Glomerular visceral epithelial cell (primary cell): ENCODE measurements at regions not wholly inside any gene's neighbourhood (a gene's known extent, or its start where the extent isn't known, plus 50 kb on each side); places are given as distances from the start of the nearest gene placed in this dataset.
"Not testable (repeated sequence)": the region's sequence is repeated elsewhere in the genome, so short reads cannot be mapped to it uniquely, and the experiment has no call there.

ENCODE experiments used
- DNase-seq: peaks from one replicate; pipeline ENCODE4 v3.0.0-alpha.2; 2016; ENCODE audit errors: extremely low spot score

- DNase-seq = not testable (repeated sequence)
Measured at GRCh38 chr6:133789449-133789848, 99.5 kb upstream of the TCF21 start.

DNA sequence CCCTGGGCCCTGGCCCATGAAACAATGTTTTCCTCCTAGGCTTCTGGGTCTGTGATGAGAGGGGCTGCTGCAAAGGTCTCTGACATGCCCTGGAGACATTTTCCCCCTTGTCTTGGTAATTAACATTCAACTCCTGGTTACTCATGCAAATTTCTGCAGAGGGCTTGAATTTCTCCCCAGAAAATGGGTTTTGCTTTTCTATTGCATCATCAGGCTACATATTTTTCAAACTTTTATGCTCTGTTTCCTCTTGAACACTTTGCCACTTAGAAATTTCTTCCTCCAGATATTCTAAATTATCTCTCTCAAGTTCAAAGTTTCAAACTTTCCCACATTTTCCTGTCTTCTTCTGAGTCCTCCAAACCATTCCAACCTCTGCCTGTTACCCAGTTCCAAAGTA lies 98.2 kb upstream of the TCF21 start:
- DNase-seq = not testable (repeated sequence)

GRCh38 chr6:133795051-133795450 lies 93.9 kb upstream of the TCF21 start:
- DNase-seq = not testable (repeated sequence)

GRCh38 chr6:133796235-133796634 lies 92.7 kb upstream of the TCF21 start:
- DNase-seq = no peak

GRCh38 chr6:133799043-133799442 lies 89.9 kb upstream of the TCF21 start:
- no peak for DNase-seq

- DNase-seq = no peak
Measured at GRCh38 chr6:133802861-133803260, 86.1 kb upstream of the TCF21 start.

DNA sequence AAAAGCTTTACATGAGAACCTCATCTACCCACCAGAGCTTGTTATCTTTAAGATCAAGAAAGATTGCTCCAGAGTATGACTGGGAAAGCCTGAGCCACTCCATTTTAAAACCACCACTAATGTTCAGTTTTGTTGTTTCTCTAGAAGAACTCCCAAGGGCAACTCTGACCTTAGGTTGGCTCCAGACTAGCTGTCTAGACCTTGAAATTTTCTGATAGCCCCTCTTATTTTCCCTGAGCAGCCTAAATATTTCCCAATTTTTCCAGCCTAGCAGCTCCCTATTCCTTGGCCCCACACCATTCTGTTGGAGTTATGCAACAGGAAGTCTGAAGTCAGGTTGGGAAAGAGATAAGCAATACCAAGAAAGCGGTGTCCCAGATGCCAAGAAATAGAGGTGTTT lies 84.6 kb upstream of the TCF21 start:
- no peak for DNase-seq

GRCh38 chr6:133805876-133806275 lies 83.0 kb upstream of the TCF21 start:
- no peak for DNase-seq

DNA sequence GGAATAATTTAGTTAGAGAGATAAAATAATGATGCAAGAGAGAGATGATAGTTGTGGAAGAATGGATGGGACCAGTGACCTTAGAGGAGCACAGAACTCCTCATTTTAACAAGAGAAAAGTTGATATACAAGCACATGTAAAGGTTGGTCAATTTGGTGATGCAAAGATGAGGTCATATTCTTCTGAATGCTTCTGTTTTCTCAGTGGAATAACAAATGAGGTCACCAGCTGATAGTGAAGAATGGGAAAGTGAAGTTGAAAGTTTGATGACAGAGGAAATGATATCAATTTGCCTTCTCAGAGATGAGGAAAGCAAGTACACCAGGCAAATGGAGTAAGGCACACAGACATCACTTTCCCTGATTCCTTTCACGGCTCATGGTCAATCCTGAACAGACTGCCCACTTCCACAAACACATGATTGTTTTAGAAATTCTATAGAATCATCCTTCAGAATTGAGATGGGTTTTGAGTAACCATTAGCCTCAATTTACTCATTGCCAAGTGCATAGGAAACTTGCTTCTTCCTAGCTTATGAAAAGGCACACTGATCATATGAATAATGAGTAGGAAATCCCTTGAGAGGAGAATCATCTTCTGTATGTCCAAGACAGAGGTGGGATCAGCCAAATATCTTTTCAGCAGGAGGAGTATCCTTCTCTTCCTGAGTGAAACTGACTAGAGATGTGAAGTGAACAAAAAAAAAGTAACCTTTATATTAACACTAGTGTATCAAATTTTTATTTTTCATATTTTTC lies 82.4 kb upstream of the TCF21 start:
- DNase-seq = no peak

GRCh38 chr6:133807501-133807900 lies 81.4 kb upstream of the TCF21 start:
- no peak for DNase-seq

GRCh38 chr6:133809406-133809805 lies 79.5 kb upstream of the TCF21 start:
- peak; percentile 22 for DNase-seq

GRCh38 chr6:133811557-133811956 lies 77.4 kb upstream of the TCF21 start:
- no peak for DNase-seq

DNA sequence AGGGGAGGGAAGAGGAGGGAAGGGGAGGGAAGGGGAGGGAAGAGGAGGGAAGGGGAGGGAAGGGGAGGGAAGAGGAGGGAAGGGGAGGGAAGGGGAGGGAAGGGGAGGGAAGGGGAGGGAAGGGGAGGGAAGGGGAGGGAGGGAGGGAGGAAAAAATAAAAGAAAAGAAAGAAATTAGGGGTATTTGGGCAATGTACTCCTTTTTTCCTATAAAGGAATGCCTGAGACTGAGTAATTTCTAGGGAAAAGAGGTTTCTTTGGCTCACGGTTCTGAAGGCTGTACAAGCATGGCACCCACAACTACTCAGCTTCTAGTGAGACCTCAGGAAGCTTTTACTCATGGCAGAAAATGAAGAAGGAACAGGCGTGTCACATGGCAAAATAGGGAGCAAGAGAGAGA lies 76.5 kb upstream of the TCF21 start:
- not testable (repeated sequence) for DNase-seq

DNA sequence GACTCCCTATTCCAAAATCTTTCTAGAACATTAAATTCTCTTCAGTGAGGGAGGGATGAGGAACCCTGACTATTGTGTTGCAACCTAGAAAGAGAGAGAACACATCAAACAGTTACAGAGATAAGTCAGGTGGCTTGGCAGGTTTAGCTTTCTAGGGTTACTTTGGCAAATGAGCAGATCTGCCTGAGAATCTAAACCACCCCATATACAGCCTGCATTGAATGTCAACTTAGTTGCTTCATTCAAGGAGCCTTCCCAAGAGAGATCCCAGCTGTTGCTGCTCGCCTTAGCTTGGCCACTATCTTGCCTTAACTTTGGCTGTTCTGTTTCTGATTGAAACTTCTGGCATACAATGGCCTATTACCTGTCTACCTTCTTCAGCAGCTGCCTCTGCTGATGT lies 74.7 kb upstream of the TCF21 start:
- DNase-seq = no peak

- DNase-seq = peak; percentile 37
Measured at GRCh38 chr6:133814797-133815196, 74.1 kb upstream of the TCF21 start.

- DNase-seq = no peak
Measured at GRCh38 chr6:133815313-133815712, 73.6 kb upstream of the TCF21 start.

- DNase-seq = no peak
Measured at GRCh38 chr6:133816171-133816570, 72.7 kb upstream of the TCF21 start.

- DNase-seq = no peak
Measured at GRCh38 chr6:133817460-133818047, 71.4 kb upstream of the TCF21 start.

GRCh38 chr6:133818320-133818719 lies 70.6 kb upstream of the TCF21 start:
- no peak for DNase-seq

GRCh38 chr6:133820208-133820607 lies 68.7 kb upstream of the TCF21 start:
- DNase-seq = no peak

DNA sequence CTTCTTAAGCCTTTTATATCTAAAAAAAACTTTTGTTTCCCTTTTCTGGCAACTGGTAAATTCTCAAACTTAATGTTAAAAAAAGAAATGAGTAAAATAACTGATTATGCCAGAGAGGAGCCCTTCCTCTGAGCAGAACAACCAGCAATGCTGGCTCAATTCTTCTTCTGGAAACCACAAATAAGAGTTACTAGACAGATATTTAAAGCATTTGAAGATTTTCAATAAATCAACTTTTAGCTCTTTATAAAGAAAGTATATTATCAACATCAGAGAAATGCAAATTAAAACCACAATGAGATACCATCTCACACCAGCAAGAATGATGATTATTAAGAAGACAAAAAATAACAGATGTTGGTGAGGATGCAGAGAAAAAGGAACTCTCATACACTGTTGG lies 61.1 kb upstream of the TCF21 start:
- DNase-seq = no peak

DNA sequence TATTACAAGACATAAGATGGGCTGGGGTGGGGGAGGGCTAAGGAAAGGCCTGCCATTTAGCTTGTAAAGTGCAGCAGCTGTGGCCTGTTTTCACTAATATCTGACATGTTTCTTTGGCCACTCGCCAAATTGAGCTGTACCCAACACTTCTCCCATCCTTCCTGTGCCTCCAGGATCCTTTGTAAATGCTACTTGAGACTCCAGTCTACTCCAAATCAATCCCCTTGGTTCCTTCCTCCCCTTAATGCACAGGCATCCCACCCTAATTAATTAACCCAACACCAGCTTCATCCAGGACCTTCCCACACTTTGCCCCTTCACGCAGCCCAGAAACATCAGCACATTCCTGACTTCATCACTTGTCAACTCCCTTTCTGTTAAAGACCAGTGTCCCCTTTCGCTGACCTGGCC lies 55.0 kb upstream of the TCF21 start:
- no peak for DNase-seq

- DNase-seq = no peak
Measured at GRCh38 chr6:133834472-133835170, 54.3 kb upstream of the TCF21 start.
